GM19025 (cell line): ENCODE measurements at regions not wholly inside any gene's neighbourhood (a gene's known extent, or its start where the extent isn't known, plus 50 kb on each side); places are given as distances from the start of the nearest gene placed in this dataset.
"Not testable (repeated sequence)": the region's sequence is repeated elsewhere in the genome, so short reads cannot be mapped to it uniquely, and the experiment has no call there.

Experiments used
- ATAC-seq: cut with Tn5 transposase; IDR thresholded peaks from one replicate; pipeline ENCODE4 v1.9.1; 2021; ENCODE audit warnings: mild to moderate bottlenecking, low read depth, moderate library complexity; ENCODE audit not compliant: unreplicated experiment

- no peak for ATAC-seq
These were observed 55.3 kb upstream of the SLCO6A1 start for GRCh38 chr5:102554082-102554481.

GRCh38 chr5:102554728-102555127 is 55.9 kb upstream of the SLCO6A1 start:
- ATAC-seq, result no peak

- ATAC-seq, result peak; percentile 61
These were observed 63.3 kb upstream of the SLCO6A1 start for GRCh38 chr5:102561894-102562760.

GRCh38 chr5:102570747-102571146 is 71.9 kb upstream of the SLCO6A1 start:
- ATAC-seq, result no peak

GRCh38 chr5:102578362-102578761 is 79.6 kb upstream of the SLCO6A1 start:
- no peak for ATAC-seq

- no peak for ATAC-seq
These were observed 80.6 kb upstream of the SLCO6A1 start for GRCh38 chr5:102579379-102579778.

GRCh38 chr5:102581011-102581410 is 82.2 kb upstream of the SLCO6A1 start:
- ATAC-seq, result no peak

- ATAC-seq, result no peak
These were observed 83.9 kb upstream of the SLCO6A1 start for GRCh38 chr5:102582696-102583095.

GRCh38 chr5:102583276-102584124 is 84.7 kb upstream of the SLCO6A1 start:
- ATAC-seq, result no peak

- no peak for ATAC-seq
These were observed 90.9 kb upstream of the SLCO6A1 start for GRCh38 chr5:102589661-102590060.

- ATAC-seq, result no peak
These were observed 91.7 kb upstream of the SLCO6A1 start for GRCh38 chr5:102590467-102590866.

- peak; percentile 73 for ATAC-seq
These were observed 92.8 kb upstream of the SLCO6A1 start for GRCh38 chr5:102591650-102592049.

- not testable (repeated sequence) for ATAC-seq
These were observed 93.8 kb upstream of the SLCO6A1 start for GRCh38 chr5:102592586-102592985.

- no peak for ATAC-seq
These were observed 95.4 kb upstream of the SLCO6A1 start for GRCh38 chr5:102594192-102594591.

- no peak for ATAC-seq
These were observed 96.5 kb upstream of the SLCO6A1 start for GRCh38 chr5:102595332-102595731.

- ATAC-seq, result peak; percentile 65
These were observed 97.3 kb upstream of the SLCO6A1 start for GRCh38 chr5:102596113-102596512.

- no peak for ATAC-seq
These were observed 98.2 kb upstream of the SLCO6A1 start for GRCh38 chr5:102596951-102597350.

- ATAC-seq, result no peak
These were observed 100.5 kb upstream of the SLCO6A1 start for GRCh38 chr5:102599289-102599688.

- ATAC-seq, result no peak
These were observed 102.2 kb upstream of the SLCO6A1 start for GRCh38 chr5:102600964-102601363.

GRCh38 chr5:102603670-102604069 is 104.9 kb upstream of the SLCO6A1 start:
- ATAC-seq, result no peak

- no peak for ATAC-seq
These were observed 109.6 kb upstream of the SLCO6A1 start for GRCh38 chr5:102608414-102608813.
